HepG2 (cell line): ENCODE measurements at regions not wholly inside any gene's neighbourhood (a gene's known extent, or its start where the extent isn't known, plus 50 kb on each side); places are given as distances from the start of the nearest gene placed in this dataset.

Source experiments
- ARNTL ChIP-seq: sonication (generic); formaldehyde crosslinking; IDR thresholded peaks from 2 replicates; pipeline ENCODE4 v1.4.0; 2020; ENCODE audit warnings: mild to moderate bottlenecking, missing genetic modification reagents
- CBX1 ChIP-seq: IDR thresholded peaks from one replicate; pipeline ENCODE4 v1.6.1; 2016; ENCODE audit warnings: antibody characterized with exemption, low read depth
- ELF4 ChIP-seq: sonication (generic); formaldehyde crosslinking; IDR thresholded peaks from 2 replicates; pipeline ENCODE4 v1.5.0; 2020; ENCODE audit warnings: missing genetic modification reagents, mild to moderate bottlenecking, moderate library complexity, borderline replicate concordance
- ERF ChIP-seq: IDR thresholded peaks from 2 replicates; pipeline ENCODE4 v1.6.1; 2018; ENCODE audit warnings: missing biosample characterization, missing genetic modification reagents
- FOXA3 ChIP-seq: IDR thresholded peaks from 2 replicates; pipeline ENCODE4 v1.6.1; 2016; ENCODE audit warnings: missing genetic modification reagents, missing compliant biosample characterization
- GTF3A ChIP-seq: sonication (generic); formaldehyde crosslinking; conservative IDR thresholded peaks from 2 replicates; pipeline ENCODE4 v1.4.0; 2020; ENCODE audit warnings: mild to moderate bottlenecking, missing genetic modification reagents
- KDM5A ChIP-seq: fragments of 200-600 bp; sonication (generic); IDR thresholded peaks from 2 replicates; pipeline ENCODE4 v1.7.0; 2018; ENCODE audit warnings: antibody characterized with exemption, mild to moderate bottlenecking, low read length, borderline replicate concordance
- SOX13 ChIP-seq, 3 experiments: fragments of 450-650 bp in 1 of 3; sonication (generic) in 1 of 3; formaldehyde crosslinking in 1 of 3; IDR thresholded peaks in 2 of 3; conservative IDR thresholded peaks in 1 of 3; 2 replicates each; pipeline versions ENCODE4 v1.5.0 to v1.6.1; 2016 to 2020; ENCODE audit warnings: antibody characterized with exemption in 1 of 3, mild to moderate bottlenecking in 1 of 3, missing compliant biosample characterization in 1 of 3, missing genetic modification reagents in 1 of 3, moderate library complexity in 1 of 3
- ZFP36 ChIP-seq: fragments of 150-350 bp; IDR thresholded peaks from 2 replicates; pipeline ENCODE4 v1.6.1; 2018; ENCODE audit warnings: borderline replicate concordance, low read length, low read depth; ENCODE audit not compliant: partially characterized antibody
- ZMYM2 ChIP-seq: sonication (generic); formaldehyde crosslinking; IDR thresholded peaks from 2 replicates; pipeline ENCODE4 v1.8.0; 2022; ENCODE audit warnings: mild to moderate bottlenecking, missing genetic modification reagents
- ZNF12 ChIP-seq: sonication (generic); formaldehyde crosslinking; IDR thresholded peaks from 2 replicates; pipeline ENCODE4 v1.5.0; 2020; ENCODE audit warnings: missing genetic modification reagents
- ZNF264 ChIP-seq: sonication (generic); formaldehyde crosslinking; IDR thresholded peaks from 2 replicates; pipeline ENCODE4 v1.4.0; 2020; ENCODE audit warnings: missing genetic modification reagents
- ZNF598 ChIP-seq: sonication (generic); formaldehyde crosslinking; IDR thresholded peaks from 2 replicates; pipeline ENCODE4 v1.5.1; 2020; ENCODE audit warnings: mild to moderate bottlenecking, missing genetic modification reagents, borderline replicate concordance
- ZNF670 ChIP-seq: sonication (generic); formaldehyde crosslinking; IDR thresholded peaks from 2 replicates; pipeline ENCODE4 v1.8.0; 2022; ENCODE audit warnings: mild to moderate bottlenecking, missing genetic modification reagents, borderline replicate concordance
- ZNF703 ChIP-seq: sonication (generic); formaldehyde crosslinking; IDR thresholded peaks from 2 replicates; pipeline ENCODE4 v1.5.1; 2020; ENCODE audit warnings: missing genetic modification reagents, mild to moderate bottlenecking, moderate library complexity, borderline replicate concordance
- ZNF724P ChIP-seq: sonication (generic); formaldehyde crosslinking; IDR thresholded peaks from 2 replicates; pipeline ENCODE4 v1.8.0; 2022; ENCODE audit warnings: missing genetic modification reagents, borderline replicate concordance
- ZNF879 ChIP-seq: sonication (generic); formaldehyde crosslinking; IDR thresholded peaks from 2 replicates; pipeline ENCODE4 v1.8.1; 2023; ENCODE audit warnings: missing genetic modification reagents
- ZNF891 ChIP-seq: sonication (generic); formaldehyde crosslinking; IDR thresholded peaks from 2 replicates; pipeline ENCODE4 v1.5.0; 2020; ENCODE audit warnings: mild to moderate bottlenecking, missing genetic modification reagents
- ZSCAN20 ChIP-seq: sonication (generic); formaldehyde crosslinking; IDR thresholded peaks from 2 replicates; pipeline ENCODE4 v1.4.0; 2020; ENCODE audit warnings: missing genetic modification reagents, mild to moderate bottlenecking, borderline replicate concordance
- TF ChIP-seq, protein P1 (sequence below): sonication (generic); formaldehyde crosslinking; IDR thresholded peaks from 2 replicates; pipeline ENCODE4 v1.4.0; 2020; ENCODE audit warnings: missing genetic modification reagents
- TF ChIP-seq, protein P2 (sequence below): IDR thresholded peaks from 2 replicates; pipeline ENCODE4 v1.6.1; 2016; ENCODE audit warnings: low read depth, missing genetic modification reagents, missing compliant biosample characterization

DNA sequence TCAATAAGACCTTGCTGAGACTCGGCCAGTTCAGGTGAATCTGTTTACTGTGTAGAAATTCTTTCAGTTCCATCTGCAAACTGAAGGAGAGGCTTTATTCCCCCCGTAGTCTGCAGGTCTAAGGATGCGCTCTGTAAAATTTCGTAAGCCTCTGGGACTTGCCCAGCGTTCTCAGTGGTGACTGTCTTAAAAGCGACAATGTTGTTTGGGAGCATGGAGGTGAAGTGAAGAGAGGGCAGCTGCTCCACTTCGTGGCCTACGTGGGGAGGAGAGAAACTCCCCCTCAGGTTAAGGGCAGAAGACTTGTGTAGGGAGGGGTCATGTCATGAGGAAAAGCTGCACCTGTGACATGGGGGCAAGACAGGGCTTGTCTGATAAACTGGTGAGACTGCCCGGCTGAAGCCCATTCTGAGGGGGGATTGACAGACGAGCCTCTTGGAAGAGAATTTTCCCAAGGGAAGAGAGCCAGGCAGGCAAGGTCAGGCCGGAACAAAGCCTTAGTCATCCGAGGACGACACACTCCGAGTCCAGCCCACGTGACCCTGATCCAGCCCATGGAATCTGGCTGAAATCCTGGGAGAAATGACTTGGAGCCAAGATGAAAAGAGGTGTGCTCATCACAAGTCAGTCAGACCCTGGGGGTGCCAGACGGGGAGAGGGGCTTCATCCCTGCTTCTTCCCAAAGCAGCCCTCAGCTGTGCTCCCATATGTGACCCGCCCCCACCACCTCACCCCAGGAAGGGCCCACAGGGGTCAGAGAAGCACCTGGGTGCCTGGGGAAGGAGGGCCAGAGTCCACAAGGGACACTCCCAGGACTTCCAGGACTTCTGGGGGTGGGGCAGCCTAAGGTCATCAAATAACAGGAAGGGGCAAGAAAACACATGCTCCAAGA lies 88.5 kb upstream of the SH3BP4 start (continued):
- TF ChIP-seq ZNF264 (CRISPR knock-in tag) (no peak), ZNF891 (CRISPR knock-in tag) (peak; percentile 94), KDM5A (no peak), ZNF670 (CRISPR knock-in tag) (peak; percentile 65; the same call in 1 of the 2 replicates), SOX13 (IDR thresholded peaks at IDR 0.05) (no peak), SOX13 (CRISPR knock-in tag; conservative IDR thresholded peaks at IDR 0.05 in 1 of 2, IDR thresholded peaks at IDR 0.05 in 1 of 2) (peak in 1 of 2 experiments; percentile 32; a peak in 1 of 4 replicates), GTF3A (CRISPR knock-in tag) (no peak), ERF (CRISPR knock-in tag) (peak; percentile 81), ZNF12 (CRISPR knock-in tag) (no peak), ARNTL (CRISPR knock-in tag) (peak; percentile 86), ZNF879 (CRISPR knock-in tag) (no peak), ZNF598 (peak; percentile 27; the same call in 1 of the 2 replicates), ZMYM2 (CRISPR knock-in tag) (peak; percentile 38; the same call in 1 of the 2 replicates), ZNF724P (CRISPR knock-in tag) (no peak), ZFP36 (no peak), CBX1 (no peak), FOXA3 (CRISPR knock-in tag) (no peak; the same call in 1 of the 2 replicates), ZSCAN20 (CRISPR knock-in tag) (no peak), ZNF703 (CRISPR knock-in tag) (no peak), ELF4 (CRISPR knock-in tag) (no peak)
- TF ChIP-seq, protein P1, sequence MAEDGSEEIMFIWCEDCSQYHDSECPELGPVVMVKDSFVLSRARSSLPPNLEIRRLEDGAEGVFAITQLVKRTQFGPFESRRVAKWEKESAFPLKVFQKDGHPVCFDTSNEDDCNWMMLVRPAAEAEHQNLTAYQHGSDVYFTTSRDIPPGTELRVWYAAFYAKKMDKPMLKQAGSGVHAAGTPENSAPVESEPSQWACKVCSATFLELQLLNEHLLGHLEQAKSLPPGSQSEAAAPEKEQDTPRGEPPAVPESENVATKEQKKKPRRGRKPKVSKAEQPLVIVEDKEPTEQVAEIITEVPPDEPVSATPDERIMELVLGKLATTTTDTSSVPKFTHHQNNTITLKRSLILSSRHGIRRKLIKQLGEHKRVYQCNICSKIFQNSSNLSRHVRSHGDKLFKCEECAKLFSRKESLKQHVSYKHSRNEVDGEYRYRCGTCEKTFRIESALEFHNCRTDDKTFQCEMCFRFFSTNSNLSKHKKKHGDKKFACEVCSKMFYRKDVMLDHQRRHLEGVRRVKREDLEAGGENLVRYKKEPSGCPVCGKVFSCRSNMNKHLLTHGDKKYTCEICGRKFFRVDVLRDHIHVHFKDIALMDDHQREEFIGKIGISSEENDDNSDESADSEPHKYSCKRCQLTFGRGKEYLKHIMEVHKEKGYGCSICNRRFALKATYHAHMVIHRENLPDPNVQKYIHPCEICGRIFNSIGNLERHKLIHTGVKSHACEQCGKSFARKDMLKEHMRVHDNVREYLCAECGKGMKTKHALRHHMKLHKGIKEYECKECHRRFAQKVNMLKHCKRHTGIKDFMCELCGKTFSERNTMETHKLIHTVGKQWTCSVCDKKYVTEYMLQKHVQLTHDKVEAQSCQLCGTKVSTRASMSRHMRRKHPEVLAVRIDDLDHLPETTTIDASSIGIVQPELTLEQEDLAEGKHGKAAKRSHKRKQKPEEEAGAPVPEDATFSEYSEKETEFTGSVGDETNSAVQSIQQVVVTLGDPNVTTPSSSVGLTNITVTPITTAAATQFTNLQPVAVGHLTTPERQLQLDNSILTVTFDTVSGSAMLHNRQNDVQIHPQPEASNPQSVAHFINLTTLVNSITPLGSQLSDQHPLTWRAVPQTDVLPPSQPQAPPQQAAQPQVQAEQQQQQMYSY = peak; percentile 86
- TF ChIP-seq, protein P2, sequence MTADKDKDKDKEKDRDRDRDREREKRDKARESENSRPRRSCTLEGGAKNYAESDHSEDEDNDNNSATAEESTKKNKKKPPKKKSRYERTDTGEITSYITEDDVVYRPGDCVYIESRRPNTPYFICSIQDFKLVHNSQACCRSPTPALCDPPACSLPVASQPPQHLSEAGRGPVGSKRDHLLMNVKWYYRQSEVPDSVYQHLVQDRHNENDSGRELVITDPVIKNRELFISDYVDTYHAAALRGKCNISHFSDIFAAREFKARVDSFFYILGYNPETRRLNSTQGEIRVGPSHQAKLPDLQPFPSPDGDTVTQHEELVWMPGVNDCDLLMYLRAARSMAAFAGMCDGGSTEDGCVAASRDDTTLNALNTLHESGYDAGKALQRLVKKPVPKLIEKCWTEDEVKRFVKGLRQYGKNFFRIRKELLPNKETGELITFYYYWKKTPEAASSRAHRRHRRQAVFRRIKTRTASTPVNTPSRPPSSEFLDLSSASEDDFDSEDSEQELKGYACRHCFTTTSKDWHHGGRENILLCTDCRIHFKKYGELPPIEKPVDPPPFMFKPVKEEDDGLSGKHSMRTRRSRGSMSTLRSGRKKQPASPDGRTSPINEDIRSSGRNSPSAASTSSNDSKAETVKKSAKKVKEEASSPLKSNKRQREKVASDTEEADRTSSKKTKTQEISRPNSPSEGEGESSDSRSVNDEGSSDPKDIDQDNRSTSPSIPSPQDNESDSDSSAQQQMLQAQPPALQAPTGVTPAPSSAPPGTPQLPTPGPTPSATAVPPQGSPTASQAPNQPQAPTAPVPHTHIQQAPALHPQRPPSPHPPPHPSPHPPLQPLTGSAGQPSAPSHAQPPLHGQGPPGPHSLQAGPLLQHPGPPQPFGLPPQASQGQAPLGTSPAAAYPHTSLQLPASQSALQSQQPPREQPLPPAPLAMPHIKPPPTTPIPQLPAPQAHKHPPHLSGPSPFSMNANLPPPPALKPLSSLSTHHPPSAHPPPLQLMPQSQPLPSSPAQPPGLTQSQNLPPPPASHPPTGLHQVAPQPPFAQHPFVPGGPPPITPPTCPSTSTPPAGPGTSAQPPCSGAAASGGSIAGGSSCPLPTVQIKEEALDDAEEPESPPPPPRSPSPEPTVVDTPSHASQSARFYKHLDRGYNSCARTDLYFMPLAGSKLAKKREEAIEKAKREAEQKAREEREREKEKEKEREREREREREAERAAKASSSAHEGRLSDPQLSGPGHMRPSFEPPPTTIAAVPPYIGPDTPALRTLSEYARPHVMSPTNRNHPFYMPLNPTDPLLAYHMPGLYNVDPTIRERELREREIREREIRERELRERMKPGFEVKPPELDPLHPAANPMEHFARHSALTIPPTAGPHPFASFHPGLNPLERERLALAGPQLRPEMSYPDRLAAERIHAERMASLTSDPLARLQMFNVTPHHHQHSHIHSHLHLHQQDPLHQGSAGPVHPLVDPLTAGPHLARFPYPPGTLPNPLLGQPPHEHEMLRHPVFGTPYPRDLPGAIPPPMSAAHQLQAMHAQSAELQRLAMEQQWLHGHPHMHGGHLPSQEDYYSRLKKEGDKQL (CRISPR knock-in tag) = no peak
